HG02981 (cell line): ENCODE measurements at regions not wholly inside any gene's neighbourhood (a gene's known extent, or its start where the extent isn't known, plus 50 kb on each side); places are given as distances from the start of the nearest gene placed in this dataset.
"Not testable (repeated sequence)": the region's sequence is repeated elsewhere in the genome, so short reads cannot be mapped to it uniquely, and the experiment has no call there.

ENCODE experiments used
- ATAC-seq: cut with Tn5 transposase; IDR thresholded peaks from one replicate; pipeline ENCODE4 v1.9.1; 2021; ENCODE audit warnings: mild to moderate bottlenecking, moderate library complexity; ENCODE audit not compliant: unreplicated experiment

DNA sequence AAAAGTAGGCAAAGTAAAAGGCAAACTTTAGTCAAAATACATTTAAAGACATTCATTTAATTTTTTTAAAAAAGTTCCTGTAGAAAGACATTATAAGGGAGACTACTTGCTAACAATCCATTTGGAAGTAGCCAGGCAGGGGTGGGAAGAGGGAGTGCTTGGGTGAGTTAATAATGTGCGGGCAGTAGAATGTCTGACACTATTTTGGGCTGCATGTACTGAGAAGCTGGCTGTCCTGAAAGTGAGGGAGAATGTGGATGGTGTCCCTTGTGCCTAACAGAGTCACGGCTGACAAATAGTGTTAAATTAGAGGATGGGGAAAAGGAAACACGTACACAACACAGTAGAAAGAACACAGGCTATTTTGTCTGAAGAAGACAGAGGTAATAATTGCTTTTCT, 142.5 kb downstream of the LCA5 start:
- ATAC-seq, result no peak

DNA sequence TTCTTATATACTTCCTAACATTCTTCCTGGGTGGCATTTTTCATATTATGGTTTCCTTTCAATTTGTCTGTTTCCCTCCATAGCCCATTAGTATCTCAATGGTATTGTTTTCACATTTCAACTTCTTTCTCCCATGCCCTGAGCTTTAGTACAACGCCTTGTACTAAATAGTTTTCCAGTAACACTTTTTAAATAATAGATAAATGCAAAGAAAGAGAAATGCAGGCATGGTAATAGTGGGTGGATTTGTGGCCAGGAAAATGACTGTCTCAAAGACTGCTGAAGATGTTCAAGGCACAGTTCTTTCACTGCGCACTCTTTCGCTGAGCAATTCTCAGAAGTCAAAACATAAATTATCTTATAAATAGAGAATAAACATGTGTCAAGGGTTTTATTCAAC, 145.1 kb downstream of the LCA5 start:
- ATAC-seq, result no peak

DNA sequence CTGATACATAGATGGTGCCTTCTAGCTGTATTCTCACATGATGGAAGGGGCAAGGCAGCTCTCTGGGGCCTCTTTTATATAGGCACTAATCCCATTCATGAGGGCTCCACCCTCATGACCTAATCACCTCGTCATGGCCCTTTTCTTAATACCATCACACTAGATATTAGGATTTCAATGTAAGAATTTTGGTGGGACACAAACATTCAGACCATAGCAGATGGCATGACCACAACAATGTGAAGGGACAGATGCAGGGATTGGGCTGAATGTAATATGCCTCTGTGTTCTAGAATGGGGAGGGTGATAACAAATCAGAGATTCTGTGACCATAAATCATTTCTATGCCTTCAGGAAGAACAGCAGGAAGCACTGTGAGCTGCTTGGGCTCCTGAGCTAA, 145.8 kb downstream of the LCA5 start:
- no peak for ATAC-seq

DNA sequence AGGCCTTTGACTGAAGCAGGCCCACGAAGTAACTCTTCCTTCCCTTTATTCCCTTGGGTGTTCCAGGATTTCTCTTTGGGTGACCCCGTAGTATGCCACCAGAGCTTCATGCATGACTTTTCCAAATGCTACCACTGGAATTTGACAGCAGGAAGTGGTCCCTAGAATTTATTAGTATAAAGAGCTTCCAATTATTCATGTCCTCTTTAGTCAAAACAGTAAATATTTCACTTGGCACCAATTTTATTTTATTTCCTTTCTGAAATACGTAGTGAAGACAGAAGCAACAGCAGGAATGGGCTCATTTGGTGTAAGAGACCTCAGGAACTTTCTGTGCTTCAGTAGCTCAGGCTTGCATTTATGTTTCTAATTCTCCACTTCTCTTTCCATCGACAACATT, 151.3 kb downstream of the LCA5 start:
- no peak for ATAC-seq

DNA sequence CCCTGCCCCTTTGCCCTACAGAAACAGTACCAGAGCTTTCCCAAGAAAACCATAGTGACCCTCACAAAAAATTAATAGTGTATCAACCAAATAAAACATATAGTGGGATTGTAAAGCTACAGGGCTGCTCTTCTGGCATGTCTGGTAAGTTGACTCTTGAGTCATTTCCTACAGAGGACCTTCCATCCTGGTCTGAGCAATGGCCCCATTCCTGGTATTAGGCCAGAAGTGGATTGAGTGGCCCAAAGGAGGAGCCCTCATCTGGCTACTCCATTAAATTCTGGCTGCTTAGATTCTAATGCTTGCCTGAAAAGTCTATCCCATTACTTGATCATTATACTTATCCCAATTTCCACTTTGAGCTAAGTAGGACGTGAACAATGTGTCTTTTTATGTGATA, 150.9 kb upstream of the HMGN3 start:
- ATAC-seq, result no peak

DNA sequence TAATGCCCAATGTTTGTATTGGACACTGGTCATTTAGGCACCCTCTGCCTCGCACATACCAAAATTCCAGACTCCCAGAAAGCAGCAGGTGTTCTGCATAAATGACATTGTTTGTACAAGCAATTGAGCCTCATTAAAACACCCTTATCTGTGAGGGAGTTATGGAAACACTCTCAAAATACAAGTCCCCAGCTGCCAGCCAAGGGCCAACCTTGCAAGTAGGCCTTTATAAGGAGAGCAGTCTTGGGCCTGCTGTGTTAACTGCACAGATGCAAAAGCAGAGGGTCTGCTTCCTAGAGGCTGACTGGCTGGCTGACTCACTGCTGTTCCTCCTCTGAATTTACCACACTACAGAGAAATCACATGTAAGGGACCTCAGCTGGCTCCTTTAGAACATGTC, 150.4 kb upstream of the HMGN3 start:
- ATAC-seq, result no peak

DNA sequence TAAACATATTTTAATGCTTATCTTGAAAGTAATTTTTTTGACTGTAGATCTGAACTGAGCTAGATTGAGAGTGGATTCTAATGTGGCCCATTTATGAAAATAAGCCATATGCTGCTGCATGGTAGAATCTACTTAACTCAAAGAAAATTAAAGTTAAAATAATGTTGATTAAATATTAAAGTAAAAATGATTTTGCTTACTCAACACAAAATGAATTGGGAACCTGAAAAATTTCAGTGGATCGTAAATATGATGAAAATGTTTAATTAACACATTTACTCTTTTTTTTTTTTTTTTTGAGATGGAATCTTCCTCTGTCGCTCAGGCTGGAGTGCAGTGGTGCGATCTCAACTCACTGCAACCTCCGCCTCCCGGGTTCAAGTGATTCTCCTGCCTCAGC, 144.5 kb upstream of the HMGN3 start:
- no peak for ATAC-seq

DNA sequence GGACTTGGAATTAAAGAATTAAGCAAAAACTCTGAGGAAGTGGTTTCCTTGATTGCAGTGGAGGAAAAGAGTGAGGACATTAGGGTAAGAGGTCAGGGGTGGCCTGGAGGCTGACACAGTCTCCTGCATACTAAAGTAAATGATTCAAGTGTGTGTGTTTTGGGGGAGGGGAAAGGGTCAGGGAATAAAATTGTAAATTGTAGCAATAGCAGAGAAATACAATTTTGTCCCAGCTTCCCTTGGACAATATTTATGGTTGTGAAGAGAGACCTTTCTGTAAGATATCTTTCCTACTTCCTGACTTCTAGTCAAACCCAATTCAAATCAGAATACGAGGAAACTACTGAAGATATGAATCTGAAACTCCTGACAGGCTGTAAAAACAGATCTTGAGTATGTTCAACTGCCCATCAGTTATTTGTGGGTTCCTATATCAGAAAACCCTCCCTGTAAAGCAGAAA, 143.4 kb upstream of the HMGN3 start:
- ATAC-seq, result no peak

DNA sequence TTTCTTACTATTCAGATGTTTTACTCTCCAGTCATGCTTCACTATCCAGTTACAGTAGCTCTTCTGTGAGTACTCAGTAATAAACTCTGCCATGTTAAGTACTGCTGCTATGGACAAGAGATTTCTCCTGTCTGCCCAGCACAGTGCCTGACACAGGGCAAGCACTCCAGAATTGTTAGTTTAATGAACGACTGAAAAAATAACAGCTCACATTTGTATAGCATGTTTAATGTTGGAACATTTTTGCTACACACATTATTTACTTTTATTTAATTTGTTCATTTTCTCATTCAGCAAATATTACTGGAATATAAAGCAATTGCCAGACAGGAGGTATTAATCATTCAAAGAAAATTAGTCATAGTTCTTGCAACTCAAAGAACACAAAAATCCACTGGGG, 142.6 kb upstream of the HMGN3 start:
- ATAC-seq, result no peak

DNA sequence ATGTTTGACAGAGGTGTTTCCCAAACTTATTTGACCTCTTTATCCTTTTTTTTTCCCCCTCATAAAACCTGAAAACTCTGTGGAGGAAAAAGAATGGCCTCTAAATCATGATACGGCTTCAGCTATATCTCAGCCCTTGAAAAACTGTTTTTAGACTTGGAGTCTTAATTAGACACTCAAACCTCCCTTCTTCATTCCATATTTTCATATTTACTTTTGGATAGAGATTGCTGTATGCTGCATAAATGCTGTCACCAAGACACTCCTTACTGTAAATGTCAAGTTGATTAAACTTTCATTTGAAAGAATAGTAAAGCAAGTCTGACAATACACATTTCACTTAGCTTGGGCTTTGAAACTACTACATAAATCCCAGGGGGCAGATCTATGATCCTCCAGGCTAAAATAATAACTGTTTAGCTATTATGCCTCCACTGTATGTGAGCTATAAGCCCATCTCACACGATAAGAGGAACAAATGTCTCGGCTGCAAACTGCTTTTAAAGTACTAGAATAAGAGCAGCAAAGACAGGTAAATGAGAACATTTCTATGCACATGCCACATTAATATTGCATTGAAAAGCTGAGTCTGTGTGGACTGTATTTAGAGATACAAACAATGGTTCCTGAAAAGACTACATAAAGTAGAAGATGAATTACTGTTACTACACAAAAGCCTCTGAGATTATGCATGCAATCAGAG, 141.3 kb upstream of the HMGN3 start:
- ATAC-seq, result no peak

DNA sequence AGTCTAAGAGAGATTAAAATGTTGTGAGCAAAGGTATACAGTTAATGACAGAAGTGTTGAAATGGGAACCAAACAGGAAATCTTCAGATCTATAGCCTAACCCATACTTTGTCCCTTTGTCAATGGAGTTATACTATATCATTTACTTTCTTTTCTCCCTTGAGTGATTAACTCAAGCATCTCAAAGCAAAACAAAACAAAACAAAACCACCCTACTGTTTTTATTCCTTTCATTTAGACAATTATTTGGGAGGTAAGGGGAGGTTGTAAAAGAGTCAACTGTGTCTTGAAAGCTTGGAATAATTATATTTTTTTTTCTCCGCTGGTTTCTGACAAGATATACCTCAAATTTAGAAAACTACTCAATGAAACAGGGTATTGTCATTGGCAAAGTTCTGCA, 139.8 kb upstream of the HMGN3 start:
- no peak for ATAC-seq

DNA sequence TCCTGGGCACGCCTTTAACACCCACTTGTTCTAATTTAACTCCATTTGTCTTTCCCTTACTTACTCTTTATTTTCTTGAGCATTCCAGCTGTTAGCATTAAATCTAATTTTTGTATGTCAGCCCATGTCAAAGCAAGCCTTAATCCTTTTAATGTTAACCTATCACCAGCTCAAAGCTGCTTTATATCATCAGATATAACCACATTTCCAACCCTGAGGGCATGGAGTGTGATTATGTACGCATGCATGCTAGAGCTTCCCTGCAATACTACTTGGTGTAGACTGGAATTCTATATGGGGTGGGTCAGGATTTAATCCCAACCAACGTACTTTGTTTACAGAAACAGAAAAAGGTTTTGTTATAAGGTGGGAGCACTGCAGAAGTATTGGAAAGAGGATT, 139.4 kb upstream of the HMGN3 start:
- ATAC-seq, result no peak

DNA sequence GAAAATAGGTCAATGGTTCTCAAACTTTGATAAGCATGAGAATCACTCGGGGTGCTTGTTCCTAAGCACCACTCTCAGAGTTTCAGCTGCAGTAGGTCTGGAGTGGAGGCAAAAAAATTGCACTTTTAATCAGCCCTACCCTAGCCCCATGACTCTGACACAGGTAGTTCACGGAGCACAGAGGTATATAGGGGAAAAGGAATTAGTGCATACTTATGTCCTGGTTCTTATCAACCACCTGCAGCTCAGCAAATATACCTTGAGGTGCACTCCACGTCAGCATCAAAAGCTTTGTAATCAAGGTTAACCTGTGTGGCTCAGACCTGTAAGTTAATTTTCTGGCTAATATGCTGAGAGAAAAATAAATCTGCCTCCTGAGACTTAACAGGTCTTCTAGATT, 138.8 kb upstream of the HMGN3 start:
- ATAC-seq, result no peak

DNA sequence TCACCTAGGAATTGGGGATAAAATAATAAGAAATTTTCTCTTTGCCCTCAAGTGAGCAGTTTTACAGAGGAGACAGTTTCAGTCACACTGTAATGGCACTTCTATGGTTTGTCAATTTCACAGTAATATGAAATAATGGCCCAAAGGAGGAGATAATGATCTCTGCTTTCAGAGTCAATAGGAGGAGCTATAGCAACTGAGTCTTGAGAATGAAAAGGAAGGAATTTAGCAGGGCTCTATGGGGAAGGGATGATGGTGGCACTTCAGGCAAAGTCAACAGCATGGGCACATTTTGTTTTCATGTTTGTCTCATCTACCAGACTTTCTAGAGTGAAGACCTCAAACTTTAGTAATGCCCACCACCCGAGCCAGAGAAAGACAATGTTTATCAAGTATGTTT, 138.3 kb upstream of the HMGN3 start:
- ATAC-seq, result no peak

DNA sequence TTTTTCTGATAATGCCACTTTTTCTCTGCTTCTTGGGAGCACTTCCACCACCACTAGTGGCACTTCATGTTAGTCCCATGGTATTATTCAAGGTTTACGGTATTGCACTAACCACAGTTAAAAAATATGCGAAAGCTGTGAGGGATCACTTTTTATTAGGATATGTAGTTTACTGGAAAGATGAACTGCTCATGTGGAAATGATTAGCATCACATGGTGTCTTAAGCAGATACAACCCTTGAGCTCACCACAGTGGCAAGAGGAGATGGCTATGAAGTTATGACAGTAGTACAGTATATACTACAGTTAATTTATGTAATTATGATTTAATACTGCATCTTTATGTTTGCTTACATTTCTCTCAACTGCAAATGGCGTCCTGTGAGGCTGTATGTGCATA, 134.5 kb upstream of the HMGN3 start:
- no peak for ATAC-seq

DNA sequence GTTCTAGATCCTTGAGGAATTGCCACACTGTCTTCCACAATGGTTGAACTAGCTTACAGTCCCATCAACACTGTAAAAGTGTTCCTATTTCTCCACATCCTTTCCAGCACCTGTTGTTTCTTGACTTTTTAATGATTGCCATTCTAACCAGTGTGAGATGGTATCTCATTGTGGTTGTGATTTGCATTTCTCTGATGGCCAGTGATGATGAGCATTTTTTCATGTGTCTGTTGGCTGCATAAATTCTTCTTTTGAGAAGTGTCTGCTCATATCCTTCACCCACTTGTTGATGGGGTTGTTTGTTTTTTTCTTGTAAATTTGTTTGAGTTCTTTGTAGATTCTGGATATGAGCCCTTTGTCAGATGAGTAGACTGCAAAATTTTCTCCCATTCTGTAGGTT, 129.0 kb upstream of the HMGN3 start:
- not testable (repeated sequence) for ATAC-seq

DNA sequence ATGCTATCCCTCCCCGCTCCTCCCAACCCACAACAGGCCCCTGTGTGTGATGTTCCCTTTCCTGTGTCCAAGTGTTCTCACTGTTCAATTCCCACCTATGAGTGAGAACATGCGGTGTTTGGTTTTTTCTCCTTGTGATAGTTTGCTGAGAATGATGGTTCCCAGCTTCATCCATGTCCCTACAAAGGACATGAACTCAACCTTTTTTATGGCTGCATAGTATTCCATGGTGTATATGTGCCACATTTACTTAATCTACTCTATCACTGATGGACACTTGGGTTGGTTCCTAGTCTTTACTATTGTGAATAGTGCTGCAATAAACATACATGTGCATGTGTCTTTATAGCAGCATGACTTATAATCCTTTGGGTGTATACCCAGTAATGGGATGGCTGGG, 126.6 kb upstream of the HMGN3 start:
- not testable (repeated sequence) for ATAC-seq

DNA sequence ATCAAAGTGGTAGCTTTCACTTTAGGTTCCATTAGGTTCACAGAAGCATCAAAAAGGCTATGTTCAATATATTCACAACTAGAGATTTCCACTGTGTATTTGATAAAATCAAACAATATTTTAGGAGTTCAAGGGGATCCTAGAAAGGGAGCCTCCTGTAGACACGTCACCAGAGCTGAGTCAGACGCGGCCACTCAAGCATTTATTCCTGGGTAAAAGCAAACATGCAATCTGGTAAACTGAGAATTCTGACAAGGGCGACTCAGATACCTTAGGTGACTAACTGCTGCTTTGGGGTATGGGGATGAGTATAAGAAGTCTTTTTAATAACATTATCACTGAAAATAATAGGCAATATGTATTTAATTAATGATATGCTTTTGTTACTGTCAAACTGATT, 118.7 kb upstream of the HMGN3 start:
- ATAC-seq, result no peak

DNA sequence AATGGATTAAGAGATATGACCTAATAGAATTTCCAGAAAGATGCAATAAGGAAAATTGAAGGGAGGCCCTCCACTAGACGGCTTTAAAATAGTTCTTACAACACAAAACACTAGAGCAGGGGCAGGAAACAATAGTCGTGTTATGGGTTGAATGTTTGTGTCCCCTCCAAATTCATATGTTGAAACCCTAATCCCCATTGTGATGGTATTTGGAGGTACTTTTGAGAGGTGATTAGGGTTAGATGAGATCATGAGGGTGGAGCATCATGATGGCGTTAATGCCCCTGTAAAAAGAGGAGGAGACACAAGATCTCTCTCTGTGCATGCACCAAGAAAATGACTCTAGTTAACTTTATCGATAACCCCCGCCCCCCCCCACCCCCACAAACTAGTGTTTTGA, 104.0 kb upstream of the HMGN3 start:
- no peak for ATAC-seq

DNA sequence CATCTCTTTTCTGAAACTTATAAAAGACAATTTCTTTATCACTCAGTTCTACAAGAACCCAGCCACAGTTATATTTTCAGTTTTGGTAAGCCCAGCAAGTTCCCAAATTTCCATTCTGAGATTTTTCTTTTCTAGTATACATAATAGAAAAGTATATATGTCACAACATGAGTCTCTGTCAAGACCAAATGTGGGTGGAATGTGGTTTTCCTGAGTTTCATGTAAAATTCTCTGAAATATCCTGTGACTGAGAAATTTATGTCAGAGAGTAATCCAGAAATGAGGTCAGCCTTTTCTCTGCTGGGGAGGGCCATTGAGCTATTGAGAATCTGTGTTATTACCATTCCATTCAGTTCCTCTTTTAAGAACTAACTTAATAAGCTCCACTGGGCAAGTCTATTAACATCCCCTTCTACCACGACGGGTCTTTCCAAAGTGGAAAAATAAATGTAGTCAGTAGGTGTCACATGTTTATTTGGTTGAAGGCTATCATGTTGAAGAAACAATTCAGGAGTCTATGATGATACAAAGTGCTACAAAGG, 100.7 kb upstream of the HMGN3 start:
- ATAC-seq, result peak; percentile 91

DNA sequence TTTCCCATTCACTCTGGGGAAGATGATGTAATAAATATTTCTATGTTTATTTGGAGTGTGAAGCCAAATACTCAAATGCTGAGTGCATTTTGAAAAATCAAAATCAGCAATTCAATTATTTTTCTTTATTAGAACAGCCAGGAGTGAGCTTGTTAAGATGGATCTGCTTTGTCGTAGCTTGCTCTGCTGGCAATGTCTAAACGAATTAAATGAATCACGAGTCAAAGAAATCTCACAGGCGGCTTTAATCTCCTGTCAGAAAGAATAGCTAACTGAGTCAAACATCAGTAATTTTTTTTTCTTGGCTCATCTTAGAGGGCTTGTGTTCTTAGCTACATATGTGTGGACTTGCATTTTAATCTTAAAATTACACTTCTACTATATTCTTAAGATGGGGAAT, 100.2 kb upstream of the HMGN3 start:
- no peak for ATAC-seq

DNA sequence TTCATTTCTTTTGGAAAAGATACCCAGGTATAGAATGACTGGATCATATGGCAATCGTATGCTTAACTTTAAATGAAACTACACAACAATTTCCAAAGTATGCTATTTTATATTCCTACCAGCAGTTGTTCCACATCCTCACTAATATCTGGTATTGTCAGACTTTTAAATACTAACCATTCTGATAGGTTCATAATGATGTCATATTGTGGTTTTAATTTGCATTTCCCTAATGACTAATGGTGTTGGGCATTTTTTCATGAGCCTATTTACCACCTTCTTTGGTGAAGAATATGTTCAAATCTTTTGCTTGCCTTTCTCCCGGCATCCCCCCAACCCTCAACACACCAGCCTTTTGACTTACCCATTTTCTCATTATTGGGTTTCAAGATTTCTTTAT, 96.2 kb upstream of the HMGN3 start:
- no peak for ATAC-seq

DNA sequence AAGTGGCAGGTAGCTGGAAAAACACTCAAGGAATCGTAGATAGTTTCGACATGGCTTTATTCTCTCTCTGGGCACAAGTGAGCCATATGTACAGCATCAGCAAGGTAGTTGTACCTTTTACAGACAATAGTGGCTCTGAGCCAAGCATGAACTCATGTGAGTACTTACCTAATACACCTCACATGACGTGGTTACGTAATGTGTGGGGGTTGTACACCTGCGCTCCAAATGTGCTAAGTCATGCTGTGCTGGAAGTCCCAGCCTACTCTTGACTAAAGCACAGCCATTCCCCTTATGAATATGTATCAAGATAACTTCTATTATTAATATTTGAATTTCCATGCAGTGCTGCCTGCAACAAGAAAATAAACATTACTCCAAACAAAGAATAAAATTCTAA, 78.8 kb upstream of the HMGN3 start:
- no peak for ATAC-seq
